ENCODE measurements at regions not wholly inside any gene's neighbourhood (a gene's known extent, or its start where the extent isn't known, plus 50 kb on each side); places are given as distances from the start of the nearest gene placed in this dataset.

- H3K4me1 Mint-ChIP-seq: peaks cover 6% of the 10 kb centered on the region
- H3K9me3 Mint-ChIP-seq: no peaks in the 10 kb centered on the region
- H3K27ac Mint-ChIP-seq: no peak overlapping the region
- no peaks in the 10 kb centered on the region for H3K27me3 Mint-ChIP-seq
- peaks cover 17% of the 10 kb centered on the region for H3K36me3 Mint-ChIP-seq (ENCODE audit: low read depth)
- no peak for ATAC-seq (replicated peaks)
- no peak overlapping the region for H3K4me3 Mint-ChIP-seq
Observed at GRCh38 chr9:110064803-110065202, 143.2 kb downstream of the C9orf152 start.

DNA sequence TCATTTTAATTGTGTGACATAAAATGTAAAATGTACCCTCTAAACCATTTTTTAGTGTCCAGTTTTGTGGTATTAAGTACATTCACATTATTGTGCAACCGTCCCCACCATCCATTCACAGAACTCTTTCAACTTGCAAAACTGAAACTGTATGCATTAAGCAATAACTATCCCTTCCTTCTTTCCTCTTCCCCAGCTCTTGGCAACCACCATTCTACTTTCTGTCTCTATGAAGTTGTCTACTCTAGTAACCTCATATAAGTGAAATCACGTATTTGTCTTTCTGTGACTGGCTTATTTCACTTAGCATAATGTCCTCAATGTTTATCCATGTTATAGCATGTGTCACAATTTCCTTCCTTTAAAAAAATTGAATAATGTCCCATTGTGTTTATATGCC is 142.4 kb downstream of the C9orf152 start:
- Mint-ChIP-seq H3K9me3 (no peaks in the 10 kb centered on the region), H3K27me3 (no peaks in the 10 kb centered on the region), H3K36me3 (ENCODE audit: low read depth) (peaks cover 17% of the 10 kb centered on the region), H3K4me1 (peaks cover 6% of the 10 kb centered on the region), H3K4me3 (no peak overlapping the region), H3K27ac (no peak overlapping the region)
- ATAC-seq (replicated peaks): no peak

DNA sequence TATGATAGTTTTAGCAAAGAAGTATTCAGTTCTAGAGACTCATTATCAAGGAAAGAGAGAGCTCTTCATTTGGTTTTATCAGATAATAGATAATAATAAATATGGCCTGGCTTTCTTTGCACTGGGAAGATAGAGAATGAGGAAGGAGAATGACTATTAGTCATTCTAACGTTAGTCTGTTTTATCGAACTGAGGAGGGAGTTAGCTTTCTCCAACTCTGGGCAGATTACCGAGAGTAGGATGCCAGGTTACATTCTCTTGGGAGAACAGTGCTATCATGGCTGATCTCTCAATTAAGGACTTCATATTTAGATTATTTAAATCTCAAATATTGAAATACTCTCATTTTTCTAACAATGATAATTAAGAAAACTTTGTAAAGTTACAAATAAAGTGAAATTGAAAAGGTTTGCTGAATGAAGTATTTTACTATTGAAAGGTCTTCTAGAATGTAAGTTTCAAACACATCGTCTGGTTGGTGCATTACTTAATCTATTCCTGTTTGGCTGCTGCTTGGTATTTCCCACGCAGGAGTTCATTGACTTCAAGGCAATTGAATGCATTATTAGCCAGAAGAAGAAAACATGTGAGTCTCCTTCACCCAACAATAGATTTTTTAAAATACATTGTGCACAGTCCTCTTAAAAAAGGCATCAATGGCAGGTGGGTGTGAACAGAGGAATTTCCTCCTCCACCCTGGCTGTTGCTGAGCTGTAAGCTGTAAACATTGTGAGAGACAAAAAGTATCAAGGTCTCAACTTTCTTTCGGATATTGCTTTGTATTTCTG is 140.8 kb downstream of the C9orf152 start:
- ATAC-seq (replicated peaks): no peak
- no peaks in the 10 kb centered on the region for H3K27me3 Mint-ChIP-seq
- H3K4me3 Mint-ChIP-seq: no peak overlapping the region
- H3K27ac Mint-ChIP-seq: no peak overlapping the region
- peaks cover 16% of the 10 kb centered on the region for H3K36me3 Mint-ChIP-seq (ENCODE audit: low read depth)
- peaks cover 6% of the 10 kb centered on the region for H3K4me1 Mint-ChIP-seq
- H3K9me3 Mint-ChIP-seq: no peaks in the 10 kb centered on the region

- H3K9me3 Mint-ChIP-seq: no peaks in the 10 kb centered on the region
- H3K36me3 Mint-ChIP-seq (ENCODE audit: low read depth): peaks cover 25% of the 10 kb centered on the region
- peaks cover 6% of the 10 kb centered on the region for H3K4me1 Mint-ChIP-seq
- H3K27me3 Mint-ChIP-seq: no peaks in the 10 kb centered on the region
- H3K4me3 Mint-ChIP-seq: no peak overlapping the region
- ATAC-seq (replicated peaks): no peak
- H3K27ac Mint-ChIP-seq: no peak overlapping the region
Observed at GRCh38 chr9:110068212-110068611, 139.7 kb downstream of the C9orf152 start.

GRCh38 chr9:110069326-110070248 is 138.4 kb downstream of the C9orf152 start:
- ATAC-seq (replicated peaks): no peak
- Mint-ChIP-seq H3K27ac (no peak overlapping the region), H3K9me3 (no peaks in the 10 kb centered on the region), H3K4me1 (peaks cover 6% of the 10 kb centered on the region), H3K27me3 (no peaks in the 10 kb centered on the region), H3K36me3 (ENCODE audit: low read depth) (peaks cover 25% of the 10 kb centered on the region), H3K4me3 (no peak overlapping the region)

DNA sequence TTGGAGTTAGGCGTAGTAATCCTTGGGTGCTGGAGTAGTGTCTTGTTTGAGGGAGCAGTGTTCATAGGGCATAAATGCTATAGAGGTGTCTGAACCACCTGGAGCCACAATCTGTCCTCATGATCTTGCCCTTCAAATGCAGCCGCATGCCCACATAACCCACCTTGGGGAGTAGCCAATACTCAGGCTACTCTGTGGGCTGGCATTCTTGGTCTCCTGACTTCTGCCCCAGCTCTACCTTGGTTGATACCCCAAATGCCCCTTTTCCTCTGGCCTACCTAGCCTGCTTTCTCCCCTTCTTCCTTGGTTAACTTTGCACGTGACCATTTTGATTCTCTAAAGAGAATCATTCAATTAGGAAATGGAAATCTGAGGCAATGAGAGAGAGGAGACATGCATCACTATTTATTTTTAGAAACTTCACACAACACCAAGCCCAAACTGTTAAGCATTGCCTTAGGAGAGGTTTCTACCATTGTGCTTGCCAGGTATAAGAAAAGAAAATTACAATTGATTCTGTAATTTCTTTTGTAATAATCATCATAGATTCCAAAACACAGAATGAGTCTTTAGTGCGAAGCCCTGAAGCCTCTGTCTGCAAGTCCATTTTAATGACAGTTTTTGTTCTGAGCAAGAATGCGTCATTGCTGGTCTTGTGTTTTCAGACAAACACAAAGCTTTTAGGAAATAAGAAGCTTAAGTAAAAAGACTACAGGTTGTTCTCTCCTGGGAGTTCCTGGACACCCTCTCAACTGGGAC is 135.2 kb downstream of the C9orf152 start:
- H3K27ac Mint-ChIP-seq: no peak overlapping the region
- no peaks in the 10 kb centered on the region for H3K27me3 Mint-ChIP-seq

DNA sequence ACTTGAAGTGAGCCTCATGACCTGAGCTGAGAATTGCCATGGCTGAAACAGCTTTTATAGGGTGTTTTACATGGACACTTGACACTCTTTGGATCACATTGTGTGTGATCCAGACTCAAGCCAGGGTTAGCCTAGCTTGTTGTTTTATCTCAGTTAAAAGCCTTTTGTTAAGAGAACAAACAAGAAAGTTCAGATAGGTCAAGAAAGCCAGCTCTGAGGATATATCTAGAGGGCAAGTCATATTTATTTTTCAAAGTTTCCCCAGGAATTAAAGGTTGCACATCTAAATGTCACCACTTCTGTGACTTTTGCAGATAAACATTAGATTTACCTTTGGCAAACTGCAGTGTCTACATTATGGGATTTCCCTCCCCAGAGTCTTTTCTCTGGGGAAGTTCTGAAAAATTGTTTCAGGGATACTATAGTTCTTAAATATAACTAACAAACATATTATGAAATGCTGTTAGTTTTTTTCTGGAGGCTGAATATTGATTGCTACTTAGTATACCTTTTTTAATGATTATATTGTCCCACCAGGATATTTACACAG is 134.5 kb downstream of the C9orf152 start:
- H3K4me3 Mint-ChIP-seq: no peak overlapping the region
- H3K27me3 Mint-ChIP-seq: no peaks in the 10 kb centered on the region
- H3K36me3 Mint-ChIP-seq (ENCODE audit: low read depth): peaks cover 25% of the 10 kb centered on the region
- H3K4me1 Mint-ChIP-seq: no peaks in the 10 kb centered on the region
- no peak overlapping the region for H3K27ac Mint-ChIP-seq
- no peaks in the 10 kb centered on the region for H3K9me3 Mint-ChIP-seq
- ATAC-seq (replicated peaks): no peak

More for the DNA sequence above, 135.2 kb downstream of the C9orf152 start:
- ATAC-seq (replicated peaks): no peak
- peaks cover 25% of the 10 kb centered on the region for H3K36me3 Mint-ChIP-seq (ENCODE audit: low read depth)
- H3K4me1 Mint-ChIP-seq: no peaks in the 10 kb centered on the region
- no peak overlapping the region for H3K4me3 Mint-ChIP-seq
- no peaks in the 10 kb centered on the region for H3K9me3 Mint-ChIP-seq

- H3K4me1 Mint-ChIP-seq: peaks cover 4% of the 10 kb centered on the region
- no peak overlapping the region for H3K4me3 Mint-ChIP-seq
- H3K27ac Mint-ChIP-seq: peak overlapping the region; percentile 60
- peak; percentile 92 for ATAC-seq (replicated peaks)
- H3K36me3 Mint-ChIP-seq (ENCODE audit: low read depth): peaks cover 9% of the 10 kb centered on the region
- no peaks in the 10 kb centered on the region for H3K9me3 Mint-ChIP-seq
- H3K27me3 Mint-ChIP-seq: no peaks in the 10 kb centered on the region
Observed at GRCh38 chr9:110076894-110077725, 130.8 kb downstream of the C9orf152 start.

DNA sequence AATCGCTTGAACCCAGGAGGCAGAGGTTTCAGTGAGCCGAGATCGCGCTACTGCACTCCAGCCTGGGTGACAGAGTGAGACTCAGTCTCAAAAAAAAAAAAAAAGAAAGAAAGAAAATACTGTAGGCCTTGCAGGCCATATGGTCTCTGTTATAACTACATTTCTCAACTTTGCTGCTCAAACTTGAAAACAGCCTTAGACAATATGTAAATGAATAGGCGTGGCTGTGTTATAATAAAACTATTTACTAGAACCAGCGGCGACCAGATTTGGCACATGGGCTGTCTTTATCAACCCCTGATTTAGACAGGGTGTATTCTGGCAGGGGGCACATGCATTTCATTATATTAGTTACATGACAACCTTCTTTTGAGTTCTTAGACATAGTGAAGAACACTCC is 130.0 kb downstream of the C9orf152 start:
- Mint-ChIP-seq H3K27ac (no peak overlapping the region), H3K36me3 (ENCODE audit: low read depth) (peaks cover under 1% of the 10 kb centered on the region), H3K4me3 (no peak overlapping the region), H3K27me3 (no peaks in the 10 kb centered on the region), H3K9me3 (no peaks in the 10 kb centered on the region), H3K4me1 (peaks cover 10% of the 10 kb centered on the region)
- ATAC-seq (replicated peaks): no peak

GRCh38 chr9:110078604-110079003 is 129.4 kb downstream of the C9orf152 start:
- Mint-ChIP-seq H3K36me3 (ENCODE audit: low read depth) (no peaks in the 10 kb centered on the region), H3K4me3 (no peak overlapping the region), H3K27ac (no peak overlapping the region), H3K27me3 (no peaks in the 10 kb centered on the region), H3K9me3 (peaks cover 2% of the 10 kb centered on the region), H3K4me1 (peaks cover 13% of the 10 kb centered on the region)
- no peak for ATAC-seq (replicated peaks)

DNA sequence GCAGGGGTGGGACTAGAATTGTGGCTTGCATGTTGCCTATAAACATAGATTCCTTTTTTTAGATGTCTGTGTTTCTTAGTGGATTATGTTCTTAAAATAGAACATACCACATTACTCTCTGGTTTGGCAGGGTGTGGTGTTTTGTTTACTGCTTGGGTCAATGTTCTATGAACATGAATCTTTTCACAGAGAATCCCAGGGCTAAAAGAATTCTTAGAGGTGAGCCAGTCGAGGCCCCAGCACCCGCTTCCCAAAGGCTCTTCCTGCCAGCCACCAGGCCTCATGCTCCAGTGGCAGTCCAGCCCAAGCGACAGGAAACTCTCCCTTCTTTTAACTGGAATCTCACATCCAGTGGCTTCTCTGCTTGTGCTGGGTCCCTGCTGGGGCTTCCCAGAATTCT is 126.6 kb downstream of the C9orf152 start:
- H3K27me3 Mint-ChIP-seq: no peaks in the 10 kb centered on the region
- no peaks in the 10 kb centered on the region for H3K36me3 Mint-ChIP-seq (ENCODE audit: low read depth)
- H3K4me3 Mint-ChIP-seq: no peak overlapping the region
- peak overlapping the region; percentile 24 for H3K27ac Mint-ChIP-seq
- ATAC-seq (replicated peaks): no peak
- H3K4me1 Mint-ChIP-seq: peaks cover 22% of the 10 kb centered on the region
- peaks cover 4% of the 10 kb centered on the region for H3K9me3 Mint-ChIP-seq

GRCh38 chr9:110083866-110084265 is 124.1 kb downstream of the C9orf152 start:
- no peak overlapping the region for H3K27ac Mint-ChIP-seq
- no peak overlapping the region for H3K4me3 Mint-ChIP-seq
- no peaks in the 10 kb centered on the region for H3K36me3 Mint-ChIP-seq (ENCODE audit: low read depth)
- peaks cover 35% of the 10 kb centered on the region for H3K4me1 Mint-ChIP-seq
- ATAC-seq (replicated peaks): no peak
- no peaks in the 10 kb centered on the region for H3K27me3 Mint-ChIP-seq
- H3K9me3 Mint-ChIP-seq: peaks cover 4% of the 10 kb centered on the region

DNA sequence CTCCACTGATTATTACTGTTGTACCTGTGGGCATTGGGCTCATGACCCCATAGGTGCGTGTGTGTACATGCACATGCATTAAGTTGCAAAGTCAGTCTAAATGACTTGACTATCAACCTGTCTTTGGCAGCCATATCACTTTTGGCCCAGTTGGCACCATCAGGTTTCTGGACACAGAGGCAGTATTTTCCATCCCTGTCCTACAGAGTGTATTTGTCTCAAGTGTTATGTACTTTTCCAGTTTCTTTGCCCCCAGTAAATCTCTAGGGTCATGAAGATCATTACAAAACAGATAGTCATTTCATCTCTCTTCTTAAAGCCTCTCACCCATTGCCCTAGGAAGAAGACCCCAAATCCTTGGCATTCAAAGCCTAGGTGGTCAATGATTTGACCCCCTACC is 121.4 kb downstream of the C9orf152 start:
- Mint-ChIP-seq H3K4me1 (peaks cover 35% of the 10 kb centered on the region), H3K9me3 (peaks cover 4% of the 10 kb centered on the region), H3K27ac (no peak overlapping the region), H3K4me3 (no peak overlapping the region), H3K36me3 (ENCODE audit: low read depth) (peaks cover 7% of the 10 kb centered on the region), H3K27me3 (no peaks in the 10 kb centered on the region)
- no peak for ATAC-seq (replicated peaks)

Measured in activated T-helper 17 cell treated with anti-CD3 and anti-CD28 coated beads, Interleukin-2, amount 50 U/mL, for 72 hours (primary cell).